Umbilical cord (tissue), 1 donor: ENCODE measurements at regions not wholly inside any gene's neighbourhood (a gene's known extent, or its start where the extent isn't known, plus 50 kb on each side); places are given as distances from the start of the nearest gene placed in this dataset.
A peak's percentile ranks its signal among the peaks of the same experiment; 100 is the strongest.
"Not testable (repeated sequence)": the region's sequence is repeated elsewhere in the genome, so short reads cannot be mapped to it uniquely, and the experiment has no call there.

Source experiments
- DNase-seq: peaks from one replicate; pipeline ENCODE4 v3.0.0-alpha.2; 2015; ENCODE audit warnings: low spot score

GRCh38 chr4:27358269-27358668 is 497.6 kb downstream of the STIM2 start:
- no peak for DNase-seq

GRCh38 chr4:27360131-27360530 is 499.5 kb downstream of the STIM2 start:
- no peak for DNase-seq

- peak; percentile 71 for DNase-seq
Measured at GRCh38 chr4:27360790-27361267, 500.2 kb downstream of the STIM2 start.

GRCh38 chr4:27364509-27364908 is 503.9 kb downstream of the STIM2 start:
- DNase-seq, result no peak

- DNase-seq, result no peak
Measured at GRCh38 chr4:27366104-27366823, 505.6 kb downstream of the STIM2 start.

- no peak for DNase-seq
Measured at GRCh38 chr4:27368781-27369180, 508.1 kb downstream of the STIM2 start.

GRCh38 chr4:27381815-27382214 is 521.2 kb downstream of the STIM2 start:
- DNase-seq, result no peak

GRCh38 chr4:27387711-27388110 is 527.1 kb downstream of the STIM2 start:
- no peak for DNase-seq

- peak; percentile 44 for DNase-seq
Measured at GRCh38 chr4:27397886-27398285, 537.2 kb downstream of the STIM2 start.

GRCh38 chr4:27398631-27399310 is 538.1 kb downstream of the STIM2 start:
- no peak for DNase-seq

- no peak for DNase-seq
Measured at GRCh38 chr4:27407616-27408015, 547.0 kb downstream of the STIM2 start.

- DNase-seq, result no peak
Measured at GRCh38 chr4:27412613-27413012, 552.0 kb downstream of the STIM2 start.

GRCh38 chr4:27414887-27415731 is 554.5 kb downstream of the STIM2 start:
- DNase-seq, result no peak

- no peak for DNase-seq
Measured at GRCh38 chr4:27428661-27429060, 568.0 kb downstream of the STIM2 start.

- DNase-seq, result no peak
Measured at GRCh38 chr4:27429364-27429871, 568.8 kb downstream of the STIM2 start.

- no peak for DNase-seq
Measured at GRCh38 chr4:27442146-27442545, 581.5 kb downstream of the STIM2 start.

GRCh38 chr4:27442661-27443060 is 582.0 kb downstream of the STIM2 start:
- not testable (repeated sequence) for DNase-seq

GRCh38 chr4:27463816-27464215 is 603.2 kb downstream of the STIM2 start:
- DNase-seq, result no peak

GRCh38 chr4:27467351-27467750 is 606.7 kb downstream of the STIM2 start:
- DNase-seq, result no peak

GRCh38 chr4:27472364-27472763 is 611.7 kb downstream of the STIM2 start:
- DNase-seq, result no peak

GRCh38 chr4:27474691-27475090 is 614.0 kb downstream of the STIM2 start:
- DNase-seq, result no peak

GRCh38 chr4:27484216-27484615 is 623.6 kb downstream of the STIM2 start:
- no peak for DNase-seq
